ENCODE measurements at regions not wholly inside any gene's neighbourhood (a gene's known extent, or its start where the extent isn't known, plus 50 kb on each side); places are given as distances from the start of the nearest gene placed in this dataset.

DNA sequence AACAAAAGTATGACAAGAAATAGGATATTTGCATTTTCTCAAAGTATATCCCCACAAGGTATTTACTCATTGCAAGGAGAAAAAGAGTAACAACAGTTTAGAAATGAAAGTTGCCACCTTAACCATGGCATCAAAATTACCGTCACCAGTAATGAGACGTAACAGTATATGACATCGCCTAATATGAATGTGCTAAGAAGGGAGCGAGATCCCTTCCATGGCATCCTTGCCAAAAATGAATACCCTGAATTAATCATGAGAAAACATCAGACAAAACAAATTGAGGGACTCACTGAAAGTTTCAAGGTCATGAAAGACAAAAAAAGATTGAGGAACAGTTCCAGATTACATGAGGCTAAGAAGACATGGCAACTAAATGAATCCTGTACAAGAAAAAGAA lies 78.9 kb upstream of the MROH9 start:
- H3K36me3 ChIP-seq: no peaks in the 10 kb centered on the region
- H3K4me3 ChIP-seq: no peak overlapping the region
- DNase-seq: no peak
- H3K27ac ChIP-seq: no peak overlapping the region
- H3K9me3 ChIP-seq: no peaks in the 10 kb centered on the region
- H3K4me1 ChIP-seq: peaks cover 0 to 12% (median 0%) of the 10 kb centered on the region in 12 donors
- ATAC-seq: no peak
- intact Hi-C loops (cut with DNase I): no loop called here
- H3K27me3 ChIP-seq: no peaks in the 10 kb centered on the region
- no peak for TF ChIP-seq POLR2A (IDR thresholded peaks at IDR 0.05)
- TF ChIP-seq, protein P1, sequence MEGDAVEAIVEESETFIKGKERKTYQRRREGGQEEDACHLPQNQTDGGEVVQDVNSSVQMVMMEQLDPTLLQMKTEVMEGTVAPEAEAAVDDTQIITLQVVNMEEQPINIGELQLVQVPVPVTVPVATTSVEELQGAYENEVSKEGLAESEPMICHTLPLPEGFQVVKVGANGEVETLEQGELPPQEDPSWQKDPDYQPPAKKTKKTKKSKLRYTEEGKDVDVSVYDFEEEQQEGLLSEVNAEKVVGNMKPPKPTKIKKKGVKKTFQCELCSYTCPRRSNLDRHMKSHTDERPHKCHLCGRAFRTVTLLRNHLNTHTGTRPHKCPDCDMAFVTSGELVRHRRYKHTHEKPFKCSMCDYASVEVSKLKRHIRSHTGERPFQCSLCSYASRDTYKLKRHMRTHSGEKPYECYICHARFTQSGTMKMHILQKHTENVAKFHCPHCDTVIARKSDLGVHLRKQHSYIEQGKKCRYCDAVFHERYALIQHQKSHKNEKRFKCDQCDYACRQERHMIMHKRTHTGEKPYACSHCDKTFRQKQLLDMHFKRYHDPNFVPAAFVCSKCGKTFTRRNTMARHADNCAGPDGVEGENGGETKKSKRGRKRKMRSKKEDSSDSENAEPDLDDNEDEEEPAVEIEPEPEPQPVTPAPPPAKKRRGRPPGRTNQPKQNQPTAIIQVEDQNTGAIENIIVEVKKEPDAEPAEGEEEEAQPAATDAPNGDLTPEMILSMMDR (IDR thresholded peaks at IDR 0.05): no peak
- 31 to 50% (median 47%) methylated on average over 4 of the region's 4 CpGs for whole genome bisulfite sequencing, 4 donors

DNA sequence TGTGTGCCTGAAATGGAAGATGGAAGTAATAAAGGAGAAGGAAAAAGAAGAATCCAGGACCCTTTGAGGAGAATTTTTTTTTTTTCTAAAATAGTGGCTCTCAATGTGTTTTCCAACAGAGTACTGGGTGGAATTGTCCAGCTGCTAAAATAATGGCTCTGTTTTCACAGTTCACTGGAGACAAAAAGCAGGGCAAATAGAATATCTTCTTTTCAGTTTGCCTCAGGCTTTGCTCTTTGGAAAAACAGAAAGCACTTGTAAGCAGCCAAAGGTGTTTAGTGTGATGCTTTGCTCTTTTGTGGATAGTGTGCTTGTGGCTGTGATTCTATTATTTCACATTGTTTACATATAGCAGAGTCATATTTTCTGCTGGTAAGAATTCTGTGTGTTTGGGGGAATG lies 77.4 kb upstream of the MROH9 start:
- H3K4me1 ChIP-seq: peaks cover 0 to 12% (median 0%) of the 10 kb centered on the region in 12 donors
- H3K36me3 ChIP-seq: no peaks in the 10 kb centered on the region
- H3K4me3 ChIP-seq: no peak overlapping the region
- intact Hi-C loops (cut with DNase I): no loop called here
- DNase-seq (no peak), ATAC-seq (no peak)
- H3K9me3 ChIP-seq: no peaks in the 10 kb centered on the region
- no peak overlapping the region for H3K27ac ChIP-seq
- TF ChIP-seq, protein P1 (IDR thresholded peaks at IDR 0.05): no peak
- no peak for TF ChIP-seq POLR2A (IDR thresholded peaks at IDR 0.05)
- H3K27me3 ChIP-seq: no peaks in the 10 kb centered on the region

DNA sequence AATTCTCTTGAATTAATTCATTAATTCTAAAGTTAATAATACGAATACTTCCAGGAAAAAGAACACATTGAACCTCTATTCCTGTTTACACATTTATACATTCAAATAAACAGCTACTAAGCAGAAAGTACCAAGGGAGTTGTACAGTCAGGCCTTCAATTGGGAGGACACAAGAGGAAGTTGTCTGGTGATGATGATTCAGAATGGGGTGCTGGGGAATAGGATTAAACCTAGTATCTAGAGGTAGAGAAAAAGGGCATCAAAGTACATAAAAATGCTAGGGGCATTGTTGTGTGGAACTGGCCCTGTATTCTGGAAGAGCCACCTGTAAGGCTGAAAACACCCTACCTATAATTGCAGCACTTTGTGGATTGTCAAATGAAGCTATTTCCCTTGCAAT lies 71.7 kb upstream of the MROH9 start:
- H3K36me3 ChIP-seq: no peaks in the 10 kb centered on the region
- intact Hi-C loops (cut with DNase I): loop anchor here in 1 of 10 donors (10.0 kb wide), 1 partner anchor 169 kb away; no protein-coding TSS in a partner anchor
- H3K27ac ChIP-seq: peak overlapping the region in 7 of 12 donors; percentile 1 to 41 (median 27)
- peaks cover 0 to 30% (median 3%) of the 10 kb centered on the region in 12 donors for H3K4me1 ChIP-seq
- no peak for DNase-seq
- WGBS, 4 donors: 77 to 83% (median 79%) methylated on average over 1 of the region's 1 CpG
- TF ChIP-seq POLR2A (IDR thresholded peaks at IDR 0.05): no peak
- TF ChIP-seq, protein P1 (IDR thresholded peaks at IDR 0.05): no peak
- ATAC-seq: no peak
- H3K9me3 ChIP-seq: no peaks in the 10 kb centered on the region
- H3K27me3 ChIP-seq: no peaks in the 10 kb centered on the region
- H3K4me3 ChIP-seq: no peak overlapping the region

DNA sequence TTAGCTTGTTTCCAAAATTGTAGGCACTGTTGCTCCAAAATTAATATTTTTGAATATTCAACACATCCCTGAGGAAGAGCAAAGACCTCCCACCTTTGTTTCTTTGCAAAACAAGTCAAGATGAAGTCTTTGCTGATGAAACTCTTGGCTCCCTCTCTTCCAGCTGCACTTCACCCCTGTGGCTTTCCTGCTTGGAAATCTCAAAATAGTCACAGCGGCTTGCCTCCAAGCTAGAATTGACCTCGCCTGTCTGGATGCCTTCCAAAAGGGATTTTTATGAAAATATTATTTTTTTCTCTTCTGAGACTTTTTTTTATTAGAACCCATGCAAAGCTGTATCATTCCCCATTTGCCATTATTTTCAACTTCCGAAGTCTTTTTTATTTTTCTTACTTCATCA lies 71.1 kb upstream of the MROH9 start:
- no peaks in the 10 kb centered on the region for H3K36me3 ChIP-seq
- H3K27me3 ChIP-seq: no peaks in the 10 kb centered on the region
- peak; percentile 33 to 89 (median 68) for ATAC-seq
- no peaks in the 10 kb centered on the region for H3K9me3 ChIP-seq
- intact Hi-C loops (cut with DNase I): loop anchor here in 1 of 10 donors (10.0 kb wide), 1 partner anchor 169 kb away; no protein-coding TSS in a partner anchor
- H3K4me1 ChIP-seq: peaks cover 0 to 30% (median 3%) of the 10 kb centered on the region in 12 donors
- peak in 4 of 5 donors; percentile 29 to 59 (median 52) for DNase-seq
- peak overlapping the region in 7 of 12 donors; percentile 18 to 52 (median 29) for H3K27ac ChIP-seq
- no peak overlapping the region for H3K4me3 ChIP-seq
- 43 to 66% (median 46%) methylated on average over 3 of the region's 3 CpGs for WGBS, 4 donors
- TF ChIP-seq, protein P1 (IDR thresholded peaks at IDR 0.05): no peak
- TF ChIP-seq POLR2A (IDR thresholded peaks at IDR 0.05): no peak
